ENCODE measurements at regions not wholly inside any gene's neighbourhood (a gene's known extent, or its start where the extent isn't known, plus 50 kb on each side); places are given as distances from the start of the nearest gene placed in this dataset.
A peak's percentile ranks its signal among the peaks of the same experiment; 100 is the strongest.

DNA sequence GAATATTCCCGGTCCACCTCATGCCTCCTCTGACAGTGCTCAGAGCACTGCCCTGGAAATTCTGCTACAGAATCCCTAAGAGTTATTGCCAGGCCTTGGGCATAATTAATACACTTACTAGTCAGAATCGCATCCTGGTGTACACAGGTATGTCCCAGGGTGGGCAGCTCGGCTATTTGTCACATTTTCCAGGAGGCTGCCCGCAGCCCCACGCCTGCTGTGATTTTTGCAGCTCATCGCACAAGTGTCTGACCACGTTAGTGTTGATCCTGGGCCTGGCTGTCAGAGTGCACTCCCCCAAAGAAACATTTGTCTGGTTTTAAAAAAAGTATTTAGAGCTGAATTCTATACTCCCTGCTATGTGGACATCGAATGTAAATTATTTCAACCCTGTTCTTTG lies 105.4 kb downstream of the CD83 start:
- DNase-seq (ENCODE audit: low spot score) = no peak
- in situ Hi-C loops (cut with MboI; ENCODE audit: low pct_unique_long_range_greater_than_20kb, low sequenced_read_pairs, unreplicated experiment) = loop anchor here (25.0 kb wide), 2 partner anchors 1014 to 1164 kb away; partner anchors contain the start of gene JARID2
- TF ChIP-seq, protein P1, sequence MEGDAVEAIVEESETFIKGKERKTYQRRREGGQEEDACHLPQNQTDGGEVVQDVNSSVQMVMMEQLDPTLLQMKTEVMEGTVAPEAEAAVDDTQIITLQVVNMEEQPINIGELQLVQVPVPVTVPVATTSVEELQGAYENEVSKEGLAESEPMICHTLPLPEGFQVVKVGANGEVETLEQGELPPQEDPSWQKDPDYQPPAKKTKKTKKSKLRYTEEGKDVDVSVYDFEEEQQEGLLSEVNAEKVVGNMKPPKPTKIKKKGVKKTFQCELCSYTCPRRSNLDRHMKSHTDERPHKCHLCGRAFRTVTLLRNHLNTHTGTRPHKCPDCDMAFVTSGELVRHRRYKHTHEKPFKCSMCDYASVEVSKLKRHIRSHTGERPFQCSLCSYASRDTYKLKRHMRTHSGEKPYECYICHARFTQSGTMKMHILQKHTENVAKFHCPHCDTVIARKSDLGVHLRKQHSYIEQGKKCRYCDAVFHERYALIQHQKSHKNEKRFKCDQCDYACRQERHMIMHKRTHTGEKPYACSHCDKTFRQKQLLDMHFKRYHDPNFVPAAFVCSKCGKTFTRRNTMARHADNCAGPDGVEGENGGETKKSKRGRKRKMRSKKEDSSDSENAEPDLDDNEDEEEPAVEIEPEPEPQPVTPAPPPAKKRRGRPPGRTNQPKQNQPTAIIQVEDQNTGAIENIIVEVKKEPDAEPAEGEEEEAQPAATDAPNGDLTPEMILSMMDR (IDR thresholded peaks at IDR 0.05; ENCODE audit: extremely low read depth, insufficient read depth, missing control alignments) = no peak

DNA sequence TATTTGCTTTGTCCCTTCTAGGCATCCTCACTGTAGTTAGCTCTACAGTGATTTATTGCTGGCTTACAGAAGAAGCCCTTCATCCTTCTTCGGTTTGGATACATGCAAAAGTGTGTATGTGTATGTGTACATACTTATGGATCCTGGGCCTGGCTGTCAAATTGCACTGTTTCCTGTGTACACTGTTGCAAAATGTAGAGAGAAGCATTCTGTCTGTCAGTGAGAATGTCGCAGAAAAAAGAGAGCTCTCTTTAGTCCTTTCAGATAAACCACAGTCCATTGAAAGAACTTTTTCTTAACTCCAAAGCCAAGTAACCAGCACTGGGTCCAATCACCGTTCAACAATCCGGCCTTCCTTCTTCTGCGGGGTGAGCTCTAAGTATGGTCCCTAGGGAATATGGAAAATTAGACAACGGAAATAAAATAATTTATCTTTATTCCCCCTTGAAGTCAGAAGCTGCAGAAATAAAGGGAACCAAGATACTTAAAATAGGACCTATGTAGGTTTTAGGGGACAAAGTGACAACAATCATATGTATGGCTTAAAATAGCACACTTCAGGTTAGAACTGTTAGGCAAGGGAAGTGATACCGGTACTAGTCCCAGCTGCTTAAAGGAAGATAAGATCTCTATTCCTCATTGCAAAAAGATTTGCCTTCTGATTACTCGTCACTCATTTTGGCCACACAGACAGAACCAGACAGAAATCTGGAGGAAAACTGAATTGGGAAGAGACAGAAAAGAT lies 107.0 kb downstream of the CD83 start:
- in situ Hi-C loops (cut with MboI; ENCODE audit: low pct_unique_long_range_greater_than_20kb, low sequenced_read_pairs, unreplicated experiment) = loop anchor here (25.0 kb wide), 2 partner anchors 1013 to 1163 kb away; partner anchors contain the start of gene JARID2
- DNase-seq (ENCODE audit: low spot score) = peak; percentile 32
- TF ChIP-seq, protein P1 (IDR thresholded peaks at IDR 0.05; ENCODE audit: extremely low read depth, insufficient read depth, missing control alignments) = no peak

DNA sequence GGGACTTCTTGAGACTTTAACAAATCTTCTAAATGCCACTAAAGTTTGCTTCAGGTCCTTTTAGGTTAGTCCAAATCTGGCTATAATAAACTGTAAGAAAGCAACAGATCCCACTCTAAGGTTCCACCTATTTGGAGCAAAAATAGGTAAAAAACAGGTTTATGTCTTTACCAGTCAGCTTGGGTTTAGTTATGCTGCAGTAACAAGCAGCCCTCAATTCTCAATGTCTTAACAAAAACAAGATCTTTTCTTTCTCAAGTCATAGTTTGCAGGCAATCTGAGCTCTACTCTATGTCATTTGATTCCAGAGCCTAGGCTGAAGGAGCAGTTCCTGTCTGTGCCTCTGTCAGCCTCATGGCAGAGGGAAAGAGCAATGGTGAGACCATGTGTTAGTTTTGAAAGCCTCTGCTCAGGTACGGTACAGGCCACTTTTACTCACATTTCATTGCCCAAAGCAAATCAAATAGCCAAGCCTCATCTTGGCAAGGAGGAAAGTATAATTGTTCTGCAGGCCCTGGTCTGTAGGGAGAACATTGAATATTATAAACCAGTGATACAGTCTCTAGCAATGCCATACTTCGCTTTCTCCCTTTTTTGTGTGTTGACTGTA lies 108.6 kb downstream of the CD83 start:
- TF ChIP-seq, protein P1 (IDR thresholded peaks at IDR 0.05; ENCODE audit: extremely low read depth, insufficient read depth, missing control alignments) = no peak
- in situ Hi-C loops (cut with MboI; ENCODE audit: low pct_unique_long_range_greater_than_20kb, low sequenced_read_pairs, unreplicated experiment) = no loop called here
- no peak for DNase-seq (ENCODE audit: low spot score)

DNA sequence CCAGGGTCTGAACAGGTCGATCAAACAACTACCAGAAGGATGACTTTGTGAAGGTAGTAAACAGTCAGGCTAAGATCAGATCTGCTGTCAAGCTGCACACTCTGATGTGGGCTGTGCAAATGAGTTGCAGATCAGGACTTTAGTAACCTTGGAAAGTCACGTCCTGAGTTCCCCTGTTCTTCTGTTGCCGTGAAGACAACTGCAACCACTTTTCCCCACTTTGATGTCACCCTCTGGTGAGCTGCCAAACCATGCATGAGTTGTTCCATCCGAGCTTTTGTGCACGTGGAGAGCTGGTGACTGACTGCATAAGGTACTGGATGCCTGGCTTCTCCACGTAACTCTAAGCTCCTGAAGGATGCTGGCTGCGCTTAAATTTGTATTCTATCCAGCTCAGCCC lies 111.0 kb downstream of the CD83 start:
- DNase-seq (ENCODE audit: low spot score) = no peak
- TF ChIP-seq, protein P1 (IDR thresholded peaks at IDR 0.05; ENCODE audit: extremely low read depth, insufficient read depth, missing control alignments) = no peak
- in situ Hi-C loops (cut with MboI; ENCODE audit: low pct_unique_long_range_greater_than_20kb, low sequenced_read_pairs, unreplicated experiment) = no loop called here

DNA sequence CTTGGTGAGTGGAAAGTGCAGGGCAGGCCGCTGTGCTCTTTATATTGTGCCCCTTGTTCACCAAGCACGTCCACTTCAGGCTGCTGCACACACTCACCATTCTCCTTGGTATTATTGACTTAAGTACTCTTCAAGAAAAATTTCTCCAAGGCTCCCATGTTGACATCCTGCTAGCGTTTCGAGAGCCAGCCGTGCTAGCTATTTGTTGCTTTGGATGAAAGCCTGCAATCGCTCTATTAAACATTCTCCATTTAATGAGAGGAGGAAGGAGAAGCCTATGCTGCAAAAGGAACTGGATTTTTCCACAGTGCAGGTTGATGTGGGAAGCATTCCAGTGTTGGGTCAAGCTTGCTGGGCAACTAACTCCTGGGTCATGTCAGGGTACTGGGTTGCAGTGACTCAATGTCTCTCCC lies 113.5 kb downstream of the CD83 start:
- in situ Hi-C loops (cut with MboI; ENCODE audit: low pct_unique_long_range_greater_than_20kb, low sequenced_read_pairs, unreplicated experiment) = no loop called here

DNA sequence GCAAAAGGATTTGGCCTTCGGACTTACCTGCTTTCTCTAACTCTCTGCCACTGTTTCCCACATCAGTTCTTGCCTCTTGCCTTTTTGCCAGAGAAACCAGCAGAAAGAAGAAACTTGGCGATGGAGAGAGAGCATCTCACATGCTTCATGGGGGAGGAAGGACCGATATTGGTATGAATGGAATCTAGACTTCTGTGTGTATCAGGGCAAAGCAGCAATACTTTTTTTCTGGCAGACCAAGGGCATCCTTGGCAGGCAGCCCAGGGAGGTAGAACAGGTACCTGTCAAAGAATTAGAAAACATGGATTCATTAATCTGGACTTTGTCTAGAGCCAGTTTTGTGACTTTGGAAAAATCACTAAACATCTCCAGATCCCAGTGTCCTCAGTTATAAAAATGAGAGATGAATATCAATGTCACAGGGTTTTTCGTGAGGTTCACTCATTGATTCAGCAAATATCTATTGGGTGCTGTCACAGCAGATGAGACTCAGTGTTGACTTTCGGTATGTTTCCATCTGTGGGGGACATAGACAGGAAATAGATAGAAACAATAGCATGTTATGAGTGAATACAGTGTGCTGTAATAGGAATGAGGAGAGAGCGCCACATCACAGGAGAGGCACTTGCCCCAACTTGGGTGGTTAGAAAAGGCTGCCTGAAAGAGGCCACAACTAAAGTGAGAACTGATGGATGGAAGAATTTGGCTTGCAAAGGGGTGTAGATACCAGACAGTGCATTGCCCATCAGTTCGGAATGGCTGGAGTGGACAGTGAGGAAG lies 114.1 kb downstream of the CD83 start:
- DNase-seq (ENCODE audit: low spot score) = no peak
- TF ChIP-seq, protein P1 (IDR thresholded peaks at IDR 0.05; ENCODE audit: extremely low read depth, insufficient read depth, missing control alignments) = no peak
- in situ Hi-C loops (cut with MboI; ENCODE audit: low pct_unique_long_range_greater_than_20kb, low sequenced_read_pairs, unreplicated experiment) = no loop called here

More for the DNA sequence above, 113.5 kb downstream of the CD83 start:
- TF ChIP-seq, protein P1 (IDR thresholded peaks at IDR 0.05; ENCODE audit: extremely low read depth, insufficient read depth, missing control alignments) = no peak
- no peak for DNase-seq (ENCODE audit: low spot score)

Data from GM13977 (cell line).